Fibroblast of skin of left quadriceps (primary cell): ENCODE measurements at regions not wholly inside any gene's neighbourhood (a gene's known extent, or its start where the extent isn't known, plus 50 kb on each side); places are given as distances from the start of the nearest gene placed in this dataset.

Source experiments
- DNase-seq, 2 experiments: peaks; one replicate each; pipeline ENCODE4 v3.0.0-alpha.2; 2013; ENCODE audit warnings: low read depth in 2 of 2

- no peak for DNase-seq
Observed at GRCh38 chr4:166628454-166628853, 605.8 kb downstream of the SPOCK3 start.

- no peak for DNase-seq
Observed at GRCh38 chr4:166635367-166635766, 598.9 kb downstream of the SPOCK3 start.

- no peak for DNase-seq
Observed at GRCh38 chr4:166637816-166638215, 596.5 kb downstream of the SPOCK3 start.

GRCh38 chr4:166655231-166655630 is 579.1 kb downstream of the SPOCK3 start:
- no peak for DNase-seq

DNA sequence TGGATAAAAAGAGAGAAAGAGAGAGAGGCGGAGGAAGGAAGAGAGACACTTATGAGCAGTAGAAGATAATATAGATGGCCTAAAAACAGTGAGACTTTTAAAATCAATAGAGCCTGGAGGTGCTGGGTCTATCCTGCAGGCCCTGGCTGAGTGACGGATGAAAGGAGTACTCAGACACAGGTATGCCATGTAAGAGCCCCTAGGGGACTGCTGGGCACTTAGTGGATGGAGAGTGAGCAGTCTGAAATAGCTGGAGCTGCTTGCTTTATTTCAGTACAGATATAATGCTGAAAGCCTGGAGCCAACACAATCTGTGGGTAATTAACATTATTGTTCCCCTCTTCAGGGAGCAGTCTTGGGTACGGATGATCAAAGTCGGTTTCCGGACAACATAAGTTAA is 578.6 kb downstream of the SPOCK3 start:
- no peak for DNase-seq

- DNase-seq: no peak
Observed at GRCh38 chr4:166657261-166657660, 577.0 kb downstream of the SPOCK3 start.

- DNase-seq: no peak
Observed at GRCh38 chr4:166658585-166658984, 575.7 kb downstream of the SPOCK3 start.

DNA sequence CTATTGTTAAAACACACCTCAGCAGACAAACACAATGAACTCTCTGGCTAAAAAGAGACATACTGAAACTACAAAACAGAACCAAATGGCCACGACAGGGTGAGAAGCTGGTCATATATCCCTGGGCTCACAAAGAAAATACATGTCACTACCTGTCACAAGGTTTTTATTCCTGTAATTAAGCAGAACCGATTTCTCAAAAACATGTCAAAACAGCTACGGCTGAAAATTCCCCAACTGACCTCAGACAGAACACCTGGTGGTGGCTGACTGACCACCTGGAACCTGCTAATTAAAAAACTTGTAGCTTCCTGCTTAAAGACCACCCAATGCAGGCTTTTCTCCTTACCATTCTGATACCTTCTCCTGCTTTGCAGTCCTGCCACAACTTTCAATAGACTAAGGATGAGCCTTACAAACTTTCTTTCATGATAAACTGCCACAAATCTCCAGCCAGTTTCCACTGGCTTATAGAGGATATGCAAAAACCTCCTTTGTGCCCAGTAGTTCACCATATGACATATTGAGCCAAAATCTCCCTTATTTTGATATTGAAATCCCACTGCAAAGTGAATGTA is 571.9 kb downstream of the SPOCK3 start:
- no peak for DNase-seq

DNA sequence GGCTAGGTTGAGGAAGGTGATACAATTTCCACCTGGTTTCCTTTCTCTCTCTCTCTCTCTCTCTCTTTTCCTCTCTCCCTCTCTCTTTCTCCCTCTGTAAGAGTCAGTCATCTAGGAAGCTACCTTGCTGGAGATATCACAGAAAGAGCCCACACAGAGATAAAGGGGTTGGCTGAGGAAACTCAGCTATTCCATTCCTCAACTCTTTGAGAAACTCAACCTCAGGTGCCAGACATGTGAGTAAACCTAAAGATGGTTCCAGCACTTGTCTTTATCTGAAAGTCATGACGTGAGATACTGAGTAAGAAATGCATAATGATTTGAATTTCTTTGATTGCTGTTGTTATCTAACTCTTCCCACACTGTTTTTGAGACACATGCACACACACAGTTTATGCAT is 564.0 kb downstream of the SPOCK3 start:
- DNase-seq: no peak

- DNase-seq: no peak
Observed at GRCh38 chr4:166673911-166674310, 560.4 kb downstream of the SPOCK3 start.

GRCh38 chr4:166675411-166675810 is 558.9 kb downstream of the SPOCK3 start:
- DNase-seq: peak; percentile 6 to 13

DNA sequence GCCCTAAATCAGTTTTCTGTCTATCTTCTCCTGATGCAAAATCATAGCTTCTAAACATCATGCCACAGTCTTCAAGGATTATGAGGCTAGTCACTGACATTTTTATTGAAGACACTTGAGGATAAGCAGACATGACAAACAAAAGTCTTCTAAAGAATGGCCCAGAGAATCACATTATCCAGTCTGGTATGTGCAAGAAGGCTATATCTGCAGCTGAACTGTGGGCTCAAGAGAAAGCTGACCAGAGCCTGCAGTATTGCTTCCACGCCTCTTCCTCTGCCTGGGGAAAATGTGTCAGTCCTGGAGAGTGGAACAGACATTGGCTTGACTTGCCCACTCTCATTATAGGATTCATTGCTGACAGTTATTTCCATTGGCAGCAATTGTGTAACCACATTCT is 553.5 kb downstream of the SPOCK3 start:
- no peak for DNase-seq

DNA sequence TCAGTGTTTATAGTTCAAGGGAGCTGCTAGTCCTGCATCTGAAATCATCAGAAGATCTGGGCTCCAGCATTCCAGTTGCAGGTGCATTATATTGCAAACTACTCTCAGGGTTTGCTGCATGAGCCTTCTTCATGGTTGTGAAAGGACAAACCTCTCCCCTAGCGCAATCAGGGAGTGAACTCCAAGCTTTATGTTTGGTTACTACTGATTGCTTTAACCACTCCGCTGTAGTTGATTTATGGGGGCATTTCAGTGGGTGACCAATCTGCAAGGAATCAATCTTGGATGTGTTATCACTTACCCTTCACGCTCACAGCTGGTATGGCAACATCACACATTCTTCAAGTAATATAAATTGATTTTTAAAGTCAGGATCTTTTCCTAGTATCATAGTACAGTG is 552.1 kb downstream of the SPOCK3 start:
- no peak for DNase-seq
